GOT3 (cell line): ENCODE measurements at regions not wholly inside any gene's neighbourhood (a gene's known extent, or its start where the extent isn't known, plus 50 kb on each side); places are given as distances from the start of the nearest gene placed in this dataset.

Source experiments
- DNase-seq: peaks from one replicate; lab custom pipeline; 2025; ENCODE audit warnings: mixed read lengths; lab: John Stamatoyannopoulos, UW

GRCh38 chr1:209266590-209267205 is 316.8 kb upstream of the CAMK1G start:
- no peak for DNase-seq

DNA sequence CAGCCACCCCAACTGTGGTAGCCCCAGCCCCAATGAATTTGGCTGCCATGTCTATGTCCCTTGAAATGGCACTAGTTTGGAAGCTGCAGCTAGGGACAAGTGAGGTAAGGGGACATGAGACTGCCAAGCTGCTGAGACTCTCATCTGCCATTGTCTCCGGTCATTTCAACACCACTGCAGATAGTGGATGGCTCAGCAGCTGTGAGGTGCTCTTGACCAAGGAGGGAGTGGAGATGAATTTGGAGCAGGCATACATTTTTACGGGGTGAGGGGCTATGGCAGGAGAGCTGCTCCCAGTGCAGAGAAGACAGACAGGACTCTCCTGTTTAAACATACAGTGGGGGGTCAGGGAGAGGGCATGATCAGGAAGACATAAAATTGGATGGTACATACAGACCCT is 315.5 kb upstream of the CAMK1G start:
- DNase-seq = no peak

DNA sequence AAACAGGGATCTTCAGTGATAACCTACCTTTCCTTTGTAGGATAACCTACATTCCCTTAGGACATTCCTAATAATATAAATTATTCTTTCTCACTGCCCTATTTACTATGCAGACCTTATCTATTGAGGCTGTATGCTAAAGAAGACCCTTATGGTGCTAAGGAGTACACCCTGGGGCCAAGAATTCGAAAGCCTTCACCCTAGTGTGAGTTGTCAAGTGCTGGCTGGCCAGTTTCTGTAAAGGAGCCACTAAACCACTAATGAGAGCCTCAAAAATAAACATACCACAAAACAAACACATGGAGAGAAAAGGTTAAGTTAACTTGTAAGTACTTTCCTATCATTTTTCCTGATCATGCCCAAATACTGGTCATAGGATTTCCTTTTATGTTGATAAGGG is 315.0 kb upstream of the CAMK1G start:
- no peak for DNase-seq

GRCh38 chr1:209276321-209276720 is 307.2 kb upstream of the CAMK1G start:
- DNase-seq = no peak

GRCh38 chr1:209277662-209278061 is 305.9 kb upstream of the CAMK1G start:
- DNase-seq = no peak

DNA sequence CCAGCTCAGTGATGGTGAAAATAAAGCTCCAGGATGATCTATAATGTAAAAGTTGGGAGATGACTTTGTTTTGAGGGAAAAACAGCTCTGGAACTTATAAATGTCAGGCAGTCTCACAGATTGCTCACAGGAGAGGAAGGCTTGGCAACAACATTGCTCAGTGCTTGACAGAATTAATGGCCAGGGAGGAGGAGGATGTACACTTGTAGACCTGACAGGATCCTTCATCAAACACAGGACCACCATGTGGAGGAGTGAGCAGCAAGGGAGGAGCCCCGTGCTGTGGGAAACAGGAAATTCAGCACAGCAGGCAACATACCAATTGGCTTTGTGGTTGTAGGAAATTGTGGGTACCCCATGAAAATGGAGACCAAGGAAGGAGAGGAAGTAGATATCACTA is 291.8 kb upstream of the CAMK1G start:
- no peak for DNase-seq

- no peak for DNase-seq
Measured at GRCh38 chr1:209302779-209303568, 280.5 kb upstream of the CAMK1G start.

DNA sequence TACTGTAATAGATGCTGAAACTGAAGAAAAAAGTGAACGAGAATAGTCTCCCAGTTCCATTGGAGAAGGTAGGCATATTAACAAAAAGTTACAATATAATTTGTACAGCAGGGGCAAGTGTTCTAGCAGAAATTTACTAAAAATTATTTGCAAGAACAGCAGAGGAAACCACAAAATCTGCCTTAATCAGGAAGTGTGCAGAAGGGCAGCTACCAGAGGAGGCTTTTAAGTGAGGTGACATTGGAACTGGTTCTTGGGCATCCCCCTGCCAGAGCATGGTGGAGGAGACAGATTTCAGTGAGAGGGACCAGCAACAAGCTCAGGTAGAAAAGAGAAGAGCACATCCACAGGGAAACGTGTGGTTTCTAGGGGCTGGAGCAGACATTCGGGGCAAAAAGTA is 279.3 kb upstream of the CAMK1G start:
- DNase-seq = no peak

- DNase-seq = no peak
Measured at GRCh38 chr1:209305221-209305954, 278.1 kb upstream of the CAMK1G start.

- DNase-seq = no peak
Measured at GRCh38 chr1:209307846-209308245, 275.7 kb upstream of the CAMK1G start.

- DNase-seq = no peak
Measured at GRCh38 chr1:209309198-209309597, 274.3 kb upstream of the CAMK1G start.

DNA sequence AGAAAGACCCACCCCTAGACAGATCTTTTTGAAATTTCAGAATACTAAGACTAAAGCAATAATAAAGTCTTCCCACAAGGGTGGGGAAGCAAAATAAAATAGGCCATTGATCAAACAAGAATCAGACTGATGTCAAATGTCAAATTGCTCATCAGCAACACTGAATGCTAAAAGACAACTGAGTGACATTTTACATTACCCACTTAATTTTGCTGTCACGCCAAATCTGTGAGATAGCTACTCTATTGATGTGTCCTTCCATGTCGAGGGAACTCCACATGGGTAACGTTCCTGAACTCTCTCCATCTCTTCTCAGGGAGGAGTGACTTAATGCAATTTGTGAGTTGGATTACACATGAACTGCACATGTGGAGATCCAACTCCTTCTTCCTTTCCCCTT is 271.7 kb upstream of the CAMK1G start:
- no peak for DNase-seq

- no peak for DNase-seq
Measured at GRCh38 chr1:209316929-209317328, 266.6 kb upstream of the CAMK1G start.

GRCh38 chr1:209318181-209319056 is 265.1 kb upstream of the CAMK1G start:
- no peak for DNase-seq

DNA sequence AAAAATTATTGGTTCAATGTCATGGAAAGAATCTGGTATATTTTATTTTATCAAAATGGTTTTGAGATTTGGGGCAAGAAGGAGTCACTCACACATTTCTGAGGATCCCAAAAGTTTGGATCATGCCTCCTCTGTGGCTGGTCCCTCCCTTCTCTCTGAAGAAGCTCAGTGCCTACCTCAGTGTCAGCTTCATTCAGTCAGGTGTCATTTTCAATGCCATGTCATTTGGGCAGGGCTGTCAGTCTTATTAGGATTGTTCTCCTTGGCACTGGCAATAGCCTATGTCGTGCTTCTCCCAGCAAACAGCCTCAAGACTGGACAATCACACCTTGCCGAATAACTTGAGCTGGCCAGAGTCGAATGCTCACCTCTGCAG is 264.5 kb upstream of the CAMK1G start:
- DNase-seq = no peak

- no peak for DNase-seq
Measured at GRCh38 chr1:209319549-209319948, 264.0 kb upstream of the CAMK1G start.

DNA sequence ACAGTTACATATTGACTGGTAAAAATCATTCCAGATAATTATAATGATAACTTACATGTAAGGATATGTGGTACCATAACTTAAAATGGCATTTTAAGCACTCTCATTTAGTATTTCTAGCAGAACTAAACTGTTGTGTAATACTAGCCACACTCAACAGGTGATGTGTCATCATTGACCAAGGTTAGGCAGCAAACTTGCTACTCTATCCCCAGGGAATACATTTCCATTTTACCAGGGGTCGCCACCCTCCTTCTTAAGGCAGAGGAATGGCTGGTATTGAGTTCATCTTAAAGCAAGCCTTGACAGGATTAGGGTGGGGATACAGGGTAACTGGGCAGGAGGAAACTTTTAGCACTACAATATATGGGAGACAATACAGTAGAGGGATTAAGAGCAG is 259.8 kb upstream of the CAMK1G start:
- DNase-seq = no peak

DNA sequence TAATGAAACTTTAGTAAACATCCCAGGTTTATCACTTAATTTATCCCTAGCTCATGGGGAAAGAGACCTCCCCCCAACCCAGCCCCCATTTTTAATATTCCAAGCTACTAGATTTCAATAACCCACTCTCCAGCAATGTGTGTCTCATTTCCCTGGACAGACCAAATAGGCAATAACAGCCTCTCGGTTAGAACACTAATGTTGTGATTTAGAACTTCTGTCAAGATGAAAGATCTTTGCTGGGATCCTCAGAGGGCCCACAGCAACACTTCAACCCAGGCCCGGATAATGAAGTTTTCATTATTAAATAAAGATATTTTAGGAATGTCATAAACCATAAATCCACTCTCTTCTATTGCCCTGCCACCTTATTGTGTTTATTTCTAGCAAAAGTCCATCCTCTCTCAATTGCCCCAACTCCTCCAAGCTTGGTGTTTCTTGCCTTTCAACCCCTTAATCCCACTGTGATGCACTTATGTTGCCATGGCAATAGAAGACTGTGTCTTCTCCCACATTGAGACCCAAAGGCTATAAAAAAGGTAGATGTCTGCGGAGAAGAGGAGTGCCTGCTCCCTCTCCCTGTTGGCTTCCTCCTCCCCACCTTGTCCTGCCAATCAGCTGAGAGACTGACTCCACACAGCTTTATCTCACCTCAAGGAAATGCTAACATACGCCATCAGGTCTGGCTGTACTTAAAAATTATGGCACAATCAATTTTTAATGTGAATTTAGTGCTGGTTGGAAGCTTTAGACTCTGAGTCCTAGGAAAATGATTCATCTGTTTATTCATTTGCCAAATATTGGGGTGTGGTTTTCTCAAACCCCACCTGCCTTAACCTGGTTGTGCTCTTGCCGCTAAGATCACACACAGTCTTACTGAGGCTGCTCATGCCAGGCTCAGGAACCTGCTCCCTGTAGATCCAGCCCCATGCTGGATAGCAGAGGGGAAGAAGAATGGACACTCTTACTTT is 258.3 kb upstream of the CAMK1G start:
- no peak for DNase-seq

- no peak for DNase-seq
Measured at GRCh38 chr1:209326076-209326475, 257.4 kb upstream of the CAMK1G start.

GRCh38 chr1:209326831-209327230 is 256.7 kb upstream of the CAMK1G start:
- no peak for DNase-seq

DNA sequence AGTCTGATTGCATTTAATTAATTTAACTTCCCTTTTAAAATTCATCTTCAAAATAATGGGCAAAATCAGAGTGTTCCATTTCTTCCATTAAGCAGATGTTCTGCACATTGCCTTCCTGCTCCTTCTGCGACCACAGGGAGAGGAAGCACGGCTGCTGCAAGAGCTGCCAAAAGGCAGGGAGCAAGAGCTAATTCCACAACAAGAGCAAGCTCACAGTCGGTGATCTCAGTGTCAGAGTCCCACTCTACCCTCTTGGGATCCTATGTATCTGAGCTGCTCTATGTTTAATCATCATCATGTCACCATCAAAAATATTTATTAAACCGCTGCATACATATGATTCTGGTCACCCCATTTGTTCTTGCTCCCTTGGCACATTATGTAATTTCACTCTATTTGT is 255.3 kb upstream of the CAMK1G start:
- DNase-seq = no peak
